Activated T-helper 1 cell treated with anti-CD3 and anti-CD28 coated beads, Interleukin-2, amount 50 U/mL, for 16 hours (primary cell): ENCODE measurements at regions not wholly inside any gene's neighbourhood (a gene's known extent, or its start where the extent isn't known, plus 50 kb on each side); places are given as distances from the start of the nearest gene placed in this dataset.
"Not testable (repeated sequence)": the region's sequence is repeated elsewhere in the genome, so short reads cannot be mapped to it uniquely, and the experiment has no call there.

Experiments
- DNase-seq, 2 donors: peaks; one replicate each; pipeline ENCODE4 v3.0.0-alpha.2; 2020; ENCODE audit warnings: low read depth in 1 of 2, low spot score in 1 of 2

GRCh38 chrX:109782994-109783700, 50.1 kb upstream of the ACSL4 start:
- DNase-seq, result no peak

GRCh38 chrX:109783701-109784079, 50.6 kb upstream of the ACSL4 start:
- no peak for DNase-seq

- no peak for DNase-seq
Measured at GRCh38 chrX:109785053-109785452, 52.0 kb upstream of the ACSL4 start.

GRCh38 chrX:109790511-109790910, 57.5 kb upstream of the ACSL4 start:
- DNase-seq, result not testable (repeated sequence)

- no peak for DNase-seq
Measured at GRCh38 chrX:109793191-109793590, 60.1 kb upstream of the ACSL4 start.

- DNase-seq, result no peak
Measured at GRCh38 chrX:109795682-109796081, 62.6 kb upstream of the ACSL4 start.

- no peak for DNase-seq
Measured at GRCh38 chrX:109797311-109797975, 64.4 kb upstream of the ACSL4 start.

- DNase-seq, result no peak
Measured at GRCh38 chrX:109812236-109812635, 79.2 kb upstream of the ACSL4 start.

GRCh38 chrX:109813236-109813635, 80.2 kb upstream of the ACSL4 start:
- no peak for DNase-seq

GRCh38 chrX:109818976-109819375, 85.9 kb upstream of the ACSL4 start:
- no peak for DNase-seq

- no peak for DNase-seq
Measured at GRCh38 chrX:109822861-109823260, 89.8 kb upstream of the ACSL4 start.

GRCh38 chrX:109826954-109827708, 94.1 kb upstream of the ACSL4 start:
- DNase-seq, result no peak

- no peak for DNase-seq
Measured at GRCh38 chrX:109827772-109828171, 94.7 kb upstream of the ACSL4 start.

- no peak for DNase-seq
Measured at GRCh38 chrX:109830157-109830703, 97.2 kb upstream of the ACSL4 start.

GRCh38 chrX:109830704-109831206, 97.7 kb upstream of the ACSL4 start:
- no peak for DNase-seq

- DNase-seq, result no peak
Measured at GRCh38 chrX:109831326-109831985, 98.4 kb upstream of the ACSL4 start.

- DNase-seq, result no peak
Measured at GRCh38 chrX:109839694-109840567, 106.9 kb upstream of the ACSL4 start.

GRCh38 chrX:109840585-109840984, 107.5 kb upstream of the ACSL4 start:
- DNase-seq, result no peak

GRCh38 chrX:109841257-109841656, 108.2 kb upstream of the ACSL4 start:
- no peak for DNase-seq

GRCh38 chrX:109841869-109842579, 109.0 kb upstream of the ACSL4 start:
- DNase-seq, result no peak
